HEK293T (cell line): ENCODE measurements at regions not wholly inside any gene's neighbourhood (a gene's known extent, or its start where the extent isn't known, plus 50 kb on each side); places are given as distances from the start of the nearest gene placed in this dataset.

Experiments
- BHLHE40 ChIP-seq: fragments of 450-650 bp; IDR thresholded peaks from 2 replicates; pipeline ENCODE4 v1.6.1; 2016; ENCODE audit warnings: mild to moderate bottlenecking, moderate library complexity, borderline replicate concordance
- FOXA1 ChIP-seq: fragments of 450-650 bp; IDR thresholded peaks from 2 replicates; pipeline ENCODE4 v1.6.1; 2016; ENCODE audit warnings: mild to moderate bottlenecking
- HDGF ChIP-seq: fragments of 450-650 bp; IDR thresholded peaks from 2 replicates; pipeline ENCODE4 v1.6.1; 2017; ENCODE audit warnings: antibody characterized with exemption, borderline replicate concordance
- SUZ12 ChIP-seq: fragments of 450-650 bp; IDR thresholded peaks from 2 replicates; pipeline ENCODE4 v1.6.1; 2016; ENCODE audit warnings: mild to moderate bottlenecking
- TF ChIP-seq, protein P1 (sequence below): fragments of 450-650 bp; IDR thresholded peaks from 2 replicates; pipeline ENCODE4 v1.6.1; 2016

DNA sequence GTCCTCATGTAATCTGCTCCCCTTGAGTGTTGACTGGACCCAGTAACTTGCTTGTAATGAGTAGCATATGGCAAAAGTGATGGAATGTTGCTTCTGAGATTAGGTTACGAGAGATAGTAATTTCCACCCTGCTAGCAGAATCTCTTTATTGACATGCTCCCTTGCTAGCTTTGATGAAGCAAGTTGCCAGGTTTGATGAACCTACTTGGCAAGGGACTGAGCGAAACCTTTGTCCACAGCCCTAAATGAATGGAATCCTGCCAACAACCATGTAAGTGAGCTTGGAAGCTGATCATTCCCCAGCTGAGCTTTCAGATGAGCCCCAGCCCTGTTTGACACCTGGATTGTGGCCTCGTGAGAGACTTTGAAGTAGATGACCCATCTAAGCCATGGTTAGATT, 120.8 kb upstream of the PLXNC1 start:
- TF ChIP-seq FOXA1 (no peak), BHLHE40 (no peak), HDGF (no peak), SUZ12 (no peak)
- TF ChIP-seq, protein P1, sequence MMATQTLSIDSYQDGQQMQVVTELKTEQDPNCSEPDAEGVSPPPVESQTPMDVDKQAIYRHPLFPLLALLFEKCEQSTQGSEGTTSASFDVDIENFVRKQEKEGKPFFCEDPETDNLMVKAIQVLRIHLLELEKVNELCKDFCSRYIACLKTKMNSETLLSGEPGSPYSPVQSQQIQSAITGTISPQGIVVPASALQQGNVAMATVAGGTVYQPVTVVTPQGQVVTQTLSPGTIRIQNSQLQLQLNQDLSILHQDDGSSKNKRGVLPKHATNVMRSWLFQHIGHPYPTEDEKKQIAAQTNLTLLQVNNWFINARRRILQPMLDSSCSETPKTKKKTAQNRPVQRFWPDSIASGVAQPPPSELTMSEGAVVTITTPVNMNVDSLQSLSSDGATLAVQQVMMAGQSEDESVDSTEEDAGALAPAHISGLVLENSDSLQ = no peak
